ENCODE measurements at regions not wholly inside any gene's neighbourhood (a gene's known extent, or its start where the extent isn't known, plus 50 kb on each side); places are given as distances from the start of the nearest gene placed in this dataset.

GRCh38 chr20:48166082-48166835 is 381.0 kb upstream of the SULF2 start:
- TF ChIP-seq RAD21 (CRISPR knock-in tag; IDR thresholded peaks at IDR 0.05), result no peak
- TF ChIP-seq SOX6 (IDR thresholded peaks at IDR 0.05), result no peak
- no peak for TF ChIP-seq SOX6 (CRISPR knock-in tag; IDR thresholded peaks at IDR 0.05)
- TF ChIP-seq ZNF143 (CRISPR knock-in tag; IDR thresholded peaks at IDR 0.05), result no peak
- no peak for TF ChIP-seq ZFP62 (CRISPR knock-in tag; IDR thresholded peaks at IDR 0.05)
